OCI-M1 (cell line): ENCODE measurements at regions not wholly inside any gene's neighbourhood (a gene's known extent, or its start where the extent isn't known, plus 50 kb on each side); places are given as distances from the start of the nearest gene placed in this dataset.
A peak's percentile ranks its signal among the peaks of the same experiment; 100 is the strongest.

Experiments used
- DNase-seq: peaks from one replicate; lab custom pipeline; 2025; lab: John Stamatoyannopoulos, UW

DNA sequence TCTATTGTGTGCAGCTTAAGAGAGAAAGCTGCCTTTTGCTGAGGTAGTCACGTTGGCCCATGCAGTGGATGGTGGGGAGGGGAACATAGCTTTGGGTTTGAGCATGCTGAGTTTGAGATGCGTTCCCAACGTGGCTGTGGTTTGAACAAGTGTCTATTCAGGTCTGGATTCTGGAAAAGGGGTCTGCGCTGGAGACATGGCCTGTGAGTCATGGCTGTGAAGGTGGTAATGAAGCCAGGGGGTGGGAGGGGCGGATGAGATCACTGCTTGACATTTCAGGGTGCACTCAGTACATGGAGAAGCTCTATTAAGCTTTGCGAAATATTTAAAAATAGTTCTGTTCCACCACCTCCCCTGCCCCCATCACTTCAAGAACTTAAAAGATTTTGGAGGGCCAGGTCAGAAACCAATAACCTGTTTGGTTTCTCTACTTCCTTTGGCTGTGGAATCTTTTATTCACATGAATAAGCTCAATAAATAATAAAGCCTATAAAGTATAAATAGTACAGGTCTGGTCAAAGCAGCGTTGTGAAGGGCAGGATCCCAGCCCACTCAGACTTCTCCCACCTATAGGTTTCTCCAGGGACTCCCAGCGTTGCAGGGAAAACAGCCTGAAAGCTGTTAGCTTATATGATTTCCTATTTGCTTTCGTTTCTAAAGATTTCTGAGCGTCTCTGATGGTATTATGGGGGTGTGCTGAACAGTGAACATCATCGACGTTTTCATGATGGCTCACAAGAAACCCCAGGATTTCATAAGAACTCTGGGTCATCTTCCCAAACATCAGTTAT lies 189.9 kb downstream of the NSG2 start:
- DNase-seq, result no peak

DNA sequence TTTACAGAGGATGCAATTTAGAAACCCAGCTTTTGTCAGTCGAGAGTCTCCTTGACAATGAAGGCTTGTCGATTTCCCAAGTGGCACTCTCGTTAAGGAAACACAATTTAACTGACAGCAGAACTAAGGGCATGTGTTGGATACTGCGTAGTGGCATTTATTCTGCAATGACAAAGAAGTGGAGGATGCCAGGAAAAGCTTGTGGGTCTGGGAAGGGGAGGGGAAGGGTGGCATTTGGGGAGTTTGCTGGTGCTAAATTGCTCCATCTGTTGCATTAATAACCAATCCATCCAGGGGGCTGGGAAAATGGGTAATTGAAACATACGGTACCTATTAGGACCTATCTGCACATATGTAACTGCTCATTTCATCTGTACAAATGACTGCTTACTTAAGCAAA lies 190.6 kb downstream of the NSG2 start:
- no peak for DNase-seq

DNA sequence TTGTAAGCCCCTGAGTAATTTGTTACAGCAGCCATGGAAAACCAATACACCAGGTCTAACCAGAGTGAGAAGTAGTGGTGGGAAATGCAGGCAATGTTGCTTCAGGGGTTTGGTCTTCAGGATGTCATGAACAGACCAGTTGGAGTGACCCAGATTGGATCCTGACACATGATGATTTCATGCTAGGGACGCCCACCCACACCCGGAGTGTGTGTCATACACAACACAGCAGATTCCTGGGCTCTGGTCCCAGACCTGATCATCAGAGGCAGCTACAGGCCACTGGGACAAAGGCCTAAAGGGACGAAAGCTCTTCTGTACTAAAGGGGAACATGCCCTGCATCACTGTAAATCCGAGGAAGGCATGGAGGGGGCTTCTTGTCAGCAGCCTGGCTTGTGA lies 194.2 kb downstream of the NSG2 start:
- DNase-seq, result no peak

- DNase-seq, result no peak
Observed at GRCh38 chr5:174242573-174242972, 197.1 kb downstream of the NSG2 start.

DNA sequence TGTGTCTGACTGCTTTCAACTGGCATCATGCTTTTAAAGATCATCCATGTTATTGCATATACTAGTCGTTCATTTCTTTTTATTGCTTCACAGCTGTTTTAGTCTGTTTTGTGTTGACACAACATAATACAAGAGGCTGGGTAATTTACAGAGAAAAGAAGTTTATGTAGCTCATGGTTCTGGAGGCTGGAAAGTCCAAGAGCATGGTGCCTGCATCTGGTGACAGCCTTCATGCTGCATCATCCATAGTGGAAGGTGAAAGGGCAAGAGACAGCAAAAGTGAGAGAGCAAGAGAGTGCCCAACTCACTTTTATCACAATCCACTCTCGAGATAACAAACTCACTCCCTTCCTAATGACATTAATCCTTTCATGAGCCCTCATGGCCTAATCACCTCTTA lies 198.4 kb downstream of the NSG2 start:
- no peak for DNase-seq

DNA sequence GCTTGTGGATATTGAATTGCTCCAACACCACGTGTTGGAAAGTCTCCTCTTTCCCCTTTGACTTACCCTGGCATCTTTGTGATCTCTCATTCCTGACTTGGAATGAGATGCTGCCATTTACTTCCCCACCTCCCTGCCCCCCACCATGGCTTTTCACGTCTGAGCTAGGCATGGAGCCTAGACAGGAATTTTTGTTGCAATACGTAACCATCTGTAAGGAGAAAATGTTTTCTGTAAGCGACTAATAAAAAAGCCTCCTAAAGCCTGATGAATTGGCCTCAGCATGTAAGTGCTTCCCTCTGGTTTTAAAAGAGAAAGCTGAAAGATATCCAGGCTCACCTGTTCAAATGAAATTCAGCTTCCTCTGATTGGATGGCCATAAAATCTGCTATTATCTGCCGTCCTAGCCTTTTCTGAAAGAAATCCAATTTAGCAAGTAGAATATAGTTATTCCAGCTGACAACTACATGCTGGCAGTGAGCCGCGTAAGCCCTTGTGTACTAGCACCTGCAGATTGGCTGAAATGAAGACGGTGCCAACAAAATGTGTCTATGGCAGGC lies 200.1 kb downstream of the NSG2 start:
- DNase-seq, result no peak

- DNase-seq, result peak; percentile 8
Observed at GRCh38 chr5:174246743-174247142, 201.2 kb downstream of the NSG2 start.

DNA sequence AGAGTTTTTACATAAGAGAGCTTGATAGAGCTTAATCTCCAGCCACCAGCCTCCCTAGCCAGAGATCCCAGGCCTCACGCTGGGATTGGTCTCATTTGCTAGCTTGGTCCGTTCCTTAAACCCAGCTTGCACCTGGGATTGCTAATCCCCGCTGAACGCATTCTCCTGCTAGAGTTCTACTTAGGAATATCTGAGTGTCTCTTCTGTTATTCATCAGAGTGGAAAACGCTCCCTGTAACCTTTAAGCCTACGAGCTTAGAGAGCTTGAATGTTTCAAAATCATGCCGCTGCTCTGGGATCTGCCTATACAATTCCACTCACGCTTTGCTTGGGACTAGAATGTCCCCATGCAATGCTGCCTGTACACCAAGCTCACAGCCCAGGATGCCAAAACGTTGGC lies 201.8 kb downstream of the NSG2 start:
- DNase-seq, result no peak

DNA sequence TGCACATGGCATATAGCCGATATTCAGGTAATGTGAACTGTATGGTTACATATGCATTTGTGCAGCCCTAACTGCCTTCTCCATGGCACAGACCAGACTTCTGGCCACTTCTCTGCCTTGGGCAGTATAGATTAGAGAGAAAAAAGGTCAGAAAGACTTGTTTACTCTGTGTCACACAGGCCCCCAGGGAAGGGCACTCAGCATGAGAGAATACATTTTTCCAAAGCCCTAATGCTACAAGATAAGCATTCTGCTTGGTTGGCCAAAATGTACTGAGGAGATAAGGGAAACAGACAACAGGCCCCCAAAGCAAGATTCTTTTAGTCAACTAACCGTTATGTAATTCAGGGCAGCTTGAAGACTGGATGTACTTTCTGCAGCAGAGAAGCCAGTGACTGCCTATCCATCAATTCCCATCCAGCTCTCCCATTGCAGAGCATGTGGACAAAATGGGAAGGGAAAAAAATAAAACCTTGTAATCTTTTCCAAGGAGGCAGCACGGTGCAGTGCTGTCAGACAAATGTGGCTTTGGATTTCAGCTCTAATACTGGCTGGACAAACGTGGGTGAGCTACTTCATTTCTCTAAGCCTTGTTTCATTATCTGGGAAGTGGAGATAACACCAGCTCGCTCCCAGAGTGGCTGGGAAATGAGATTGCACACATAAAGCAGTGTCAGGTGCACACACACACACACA lies 205.9 kb downstream of the NSG2 start:
- peak; percentile 88 for DNase-seq

DNA sequence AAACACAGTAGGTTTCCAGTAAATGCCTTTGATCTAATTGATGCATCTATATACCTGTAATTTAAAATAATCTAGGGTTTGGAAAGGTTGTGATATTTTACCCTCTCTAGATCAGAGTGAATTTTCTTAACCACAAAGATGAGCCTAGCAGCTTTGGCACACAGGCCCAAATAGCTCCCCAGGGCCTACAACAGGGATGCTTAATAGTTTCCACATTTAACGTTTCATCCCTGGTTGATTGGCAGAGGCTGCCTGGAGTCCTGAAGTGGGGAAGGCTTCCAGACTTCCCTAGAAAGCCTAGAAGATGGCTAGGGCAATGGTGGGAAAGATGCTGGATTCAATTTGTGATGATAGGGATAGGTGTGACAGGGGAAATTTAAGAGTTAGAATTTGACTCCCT lies 206.6 kb downstream of the NSG2 start:
- DNase-seq, result no peak

- DNase-seq, result no peak
Observed at GRCh38 chr5:174259696-174260420, 214.4 kb downstream of the NSG2 start.

GRCh38 chr5:174271316-174271715 lies 225.8 kb downstream of the NSG2 start:
- DNase-seq, result no peak

DNA sequence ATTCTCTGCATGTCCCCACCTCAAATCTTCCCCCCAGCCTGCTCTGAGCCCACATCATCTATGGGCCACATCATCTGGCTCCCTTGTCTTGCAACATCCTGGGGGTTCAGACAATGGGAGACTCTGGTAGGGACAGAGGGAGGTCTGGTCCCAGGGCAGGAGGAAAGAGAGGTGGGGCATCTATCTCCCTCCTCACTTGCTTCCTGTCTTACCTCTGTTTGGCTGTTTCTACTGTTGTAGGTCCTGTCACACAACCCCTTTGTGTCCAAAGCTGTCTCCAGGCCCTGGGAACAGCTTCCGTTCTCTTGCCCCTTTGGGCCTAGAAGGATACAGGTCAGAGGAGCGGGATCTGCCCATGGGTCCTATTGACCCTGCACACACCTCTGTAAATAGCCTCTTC lies 227.2 kb downstream of the NSG2 start:
- DNase-seq, result no peak

GRCh38 chr5:174273325-174273724 lies 227.8 kb downstream of the NSG2 start:
- DNase-seq, result no peak

GRCh38 chr5:174275959-174276358 lies 230.5 kb downstream of the NSG2 start:
- no peak for DNase-seq

GRCh38 chr5:174281089-174281760 lies 235.7 kb downstream of the NSG2 start:
- DNase-seq, result no peak

GRCh38 chr5:174281855-174282254 lies 236.3 kb downstream of the NSG2 start:
- DNase-seq, result no peak

GRCh38 chr5:174282391-174282790 lies 236.9 kb downstream of the NSG2 start:
- no peak for DNase-seq

- no peak for DNase-seq
Observed at GRCh38 chr5:174283211-174284005, 237.9 kb downstream of the NSG2 start.

- no peak for DNase-seq
Observed at GRCh38 chr5:174284873-174285272, 239.4 kb downstream of the NSG2 start.

DNA sequence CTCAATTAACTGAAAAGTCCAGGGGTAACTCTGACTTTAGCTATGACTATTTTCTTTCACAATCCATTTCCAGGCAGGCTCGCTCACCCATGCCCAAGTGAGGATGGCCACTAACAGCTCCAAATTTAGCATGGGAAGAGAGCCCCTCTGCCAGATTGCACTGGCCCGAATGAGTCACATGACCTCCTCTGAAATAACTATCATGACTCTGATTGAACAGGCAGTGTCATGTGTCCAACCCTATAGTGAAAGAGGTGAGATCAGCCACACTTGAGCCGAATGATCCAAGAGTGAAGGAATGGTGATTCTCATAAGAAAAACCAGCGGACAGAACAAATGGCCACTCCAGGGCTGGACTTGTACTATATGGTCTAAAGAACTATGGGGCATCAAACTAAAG lies 242.3 kb downstream of the NSG2 start:
- no peak for DNase-seq
